ENCODE measurements at regions not wholly inside any gene's neighbourhood (a gene's known extent, or its start where the extent isn't known, plus 50 kb on each side); places are given as distances from the start of the nearest gene placed in this dataset.
A peak's percentile ranks its signal among the peaks of the same experiment; 100 is the strongest.
"Not testable (repeated sequence)": the region's sequence is repeated elsewhere in the genome, so short reads cannot be mapped to it uniquely, and the experiment has no call there.

- WGBS, 3 donors = 54 to 56% (median 56%) methylated on average over 5 of the region's 5 CpGs
- no peaks in the 10 kb centered on the region for H3K9me3 ChIP-seq (ENCODE audit: control insufficient read depth in 2 of 2, insufficient read depth in 1 of 2, low read depth in 1 of 2, low read length in 1 of 2)
- FAIRE-seq = no peak
- peak in 1 of 2 donors; percentile 52 for DNase-seq
- H3K4me3 ChIP-seq (ENCODE audit: low read depth in 1 of 3, low read length in 3 of 3) = no peak overlapping the region
- H3K36me3 ChIP-seq (ENCODE audit: control insufficient read depth in 3 of 3, insufficient read depth in 2 of 3, low read depth in 1 of 3, low read length in 3 of 3) = no peaks in the 10 kb centered on the region
- H3K4me1 ChIP-seq (ENCODE audit: control insufficient read depth in 3 of 3, insufficient read depth in 2 of 3, low read depth in 1 of 3, low read length in 2 of 3) = no peaks in the 10 kb centered on the region
- no peaks in the 10 kb centered on the region for H3K27me3 ChIP-seq (ENCODE audit: control insufficient read depth in 3 of 3, insufficient read depth in 3 of 3, low read length in 3 of 3)
- H3K27ac ChIP-seq (ENCODE audit: low read depth in 1 of 3, low read length in 2 of 3) = no peak overlapping the region
These were observed 171.1 kb downstream of the URI1 start for GRCh38 chr19:30113186-30113585.

DNA sequence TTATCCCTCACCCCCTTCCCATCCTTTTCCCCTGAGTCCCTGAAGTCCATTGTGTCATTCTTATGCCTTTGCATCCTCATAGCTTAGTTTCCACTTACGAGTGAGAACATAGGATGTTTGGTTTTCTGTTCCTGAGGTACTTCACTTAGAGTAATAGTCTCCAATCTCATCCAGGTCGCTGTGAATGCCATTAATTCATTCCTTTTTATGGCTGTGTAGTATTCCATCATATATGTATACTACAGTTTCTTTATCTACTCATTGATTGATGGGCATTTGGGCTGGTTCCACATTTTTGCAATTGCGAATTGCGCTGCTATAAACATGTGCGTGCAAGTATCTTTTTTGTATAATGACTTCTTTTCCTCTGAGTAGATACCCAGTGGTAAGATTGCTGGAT, 172.1 kb downstream of the URI1 start:
- H3K9me3 ChIP-seq (ENCODE audit: control insufficient read depth in 2 of 2, insufficient read depth in 1 of 2, low read depth in 1 of 2, low read length in 1 of 2); H3K4me1 ChIP-seq (ENCODE audit: control insufficient read depth in 3 of 3, insufficient read depth in 2 of 3, low read depth in 1 of 3, low read length in 2 of 3); H3K36me3 ChIP-seq (ENCODE audit: control insufficient read depth in 3 of 3, insufficient read depth in 2 of 3, low read depth in 1 of 3, low read length in 3 of 3); H3K27ac ChIP-seq (ENCODE audit: low read depth in 1 of 3, low read length in 2 of 3); H3K27me3 ChIP-seq (ENCODE audit: control insufficient read depth in 3 of 3, insufficient read depth in 3 of 3, low read length in 3 of 3); FAIRE-seq; DNase-seq; H3K4me3 ChIP-seq (ENCODE audit: low read depth in 1 of 3, low read length in 3 of 3): not testable (repeated sequence)
- WGBS, 3 donors = 71 to 83% (median 74%) methylated on average over 5 of the region's 5 CpGs

DNA sequence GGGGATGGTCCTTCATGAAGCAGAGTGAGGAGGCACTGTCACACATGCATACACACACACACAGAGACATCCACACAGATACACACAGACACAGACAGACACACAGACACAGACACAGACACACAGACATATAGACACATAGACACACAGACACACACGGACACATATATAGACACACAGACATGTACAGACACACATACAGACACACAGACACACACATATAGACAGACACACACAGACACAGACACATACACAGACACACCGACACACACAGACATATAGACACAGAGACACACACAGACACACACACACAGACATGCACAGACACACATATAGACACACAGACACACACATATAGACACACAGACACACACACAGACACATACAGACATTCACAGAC, 173.9 kb downstream of the URI1 start:
- H3K27me3 ChIP-seq (ENCODE audit: control insufficient read depth in 3 of 3, insufficient read depth in 3 of 3, low read length in 3 of 3) = peaks cover 0 to 3% (median 0%) of the 10 kb centered on the region in 3 donors
- WGBS, 3 donors = 88 to 97% (median 96%) methylated on average over 2 of the region's 2 CpGs
- no peaks in the 10 kb centered on the region for H3K36me3 ChIP-seq (ENCODE audit: control insufficient read depth in 3 of 3, insufficient read depth in 2 of 3, low read depth in 1 of 3, low read length in 3 of 3)
- no peak overlapping the region for H3K4me3 ChIP-seq (ENCODE audit: low read depth in 1 of 3, low read length in 3 of 3)
- DNase-seq = no peak
- H3K9me3 ChIP-seq (ENCODE audit: control insufficient read depth in 2 of 2, insufficient read depth in 1 of 2, low read depth in 1 of 2, low read length in 1 of 2) = no peaks in the 10 kb centered on the region
- H3K27ac ChIP-seq (ENCODE audit: low read depth in 1 of 3, low read length in 2 of 3) = no peak overlapping the region
- FAIRE-seq = no peak
- H3K4me1 ChIP-seq (ENCODE audit: control insufficient read depth in 3 of 3, insufficient read depth in 2 of 3, low read depth in 1 of 3, low read length in 2 of 3) = no peaks in the 10 kb centered on the region

- DNase-seq = no peak
- Histone ChIP-seq H3K36me3 (ENCODE audit: control insufficient read depth in 3 of 3, insufficient read depth in 2 of 3, low read depth in 1 of 3, low read length in 3 of 3) (no peaks in the 10 kb centered on the region), H3K4me3 (ENCODE audit: low read depth in 1 of 3, low read length in 3 of 3) (no peak overlapping the region), H3K27ac (ENCODE audit: low read depth in 1 of 3, low read length in 2 of 3) (no peak overlapping the region), H3K9me3 (ENCODE audit: control insufficient read depth in 2 of 2, insufficient read depth in 1 of 2, low read depth in 1 of 2, low read length in 1 of 2) (no peaks in the 10 kb centered on the region), H3K27me3 (ENCODE audit: control insufficient read depth in 3 of 3, insufficient read depth in 3 of 3, low read length in 3 of 3) (peaks cover 0 to 3% (median 0%) of the 10 kb centered on the region in 3 donors), H3K4me1 (ENCODE audit: control insufficient read depth in 3 of 3, insufficient read depth in 2 of 3, low read depth in 1 of 3, low read length in 2 of 3) (no peaks in the 10 kb centered on the region)
- FAIRE-seq = no peak
These were observed 174.5 kb downstream of the URI1 start for GRCh38 chr19:30116530-30116929.

DNA sequence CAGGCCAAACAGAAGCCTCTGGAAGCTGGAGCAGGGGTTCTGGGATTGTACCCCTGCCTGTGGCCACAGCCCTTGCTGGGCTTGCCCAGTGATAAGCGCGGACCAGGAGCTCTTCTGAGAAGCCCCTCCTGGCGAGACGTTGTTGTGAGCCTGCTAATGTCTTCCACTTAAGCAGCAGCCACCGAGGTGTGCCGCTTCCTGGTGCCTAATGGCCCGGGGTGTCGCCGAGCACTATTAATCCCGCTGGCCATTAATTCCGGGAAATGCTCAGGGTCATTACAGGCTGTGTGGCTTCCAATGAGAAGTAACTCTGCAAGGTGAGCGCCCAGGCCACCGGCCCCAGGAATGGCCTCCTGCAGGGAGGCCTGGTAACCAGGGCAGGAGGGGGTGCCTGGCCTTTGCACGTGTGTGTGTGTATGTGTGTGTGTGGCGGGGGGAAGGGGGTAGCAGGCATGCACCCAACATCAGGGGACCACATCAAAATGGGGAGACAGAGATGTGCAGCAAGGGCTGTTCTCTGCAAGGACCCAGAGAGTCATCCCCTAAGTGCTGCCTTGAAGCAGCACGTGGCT, 175.0 kb downstream of the URI1 start:
- FAIRE-seq (no peak), DNase-seq (no peak)
- Histone ChIP-seq H3K4me1 (ENCODE audit: control insufficient read depth in 3 of 3, insufficient read depth in 2 of 3, low read depth in 1 of 3, low read length in 2 of 3) (no peaks in the 10 kb centered on the region), H3K36me3 (ENCODE audit: control insufficient read depth in 3 of 3, insufficient read depth in 2 of 3, low read depth in 1 of 3, low read length in 3 of 3) (no peaks in the 10 kb centered on the region), H3K27ac (ENCODE audit: low read depth in 1 of 3, low read length in 2 of 3) (no peak overlapping the region), H3K27me3 (ENCODE audit: control insufficient read depth in 3 of 3, insufficient read depth in 3 of 3, low read length in 3 of 3) (peaks cover 0 to 3% (median 0%) of the 10 kb centered on the region in 3 donors), H3K4me3 (ENCODE audit: low read depth in 1 of 3, low read length in 3 of 3) (no peak overlapping the region), H3K9me3 (ENCODE audit: control insufficient read depth in 2 of 2, insufficient read depth in 1 of 2, low read depth in 1 of 2, low read length in 1 of 2) (no peaks in the 10 kb centered on the region)
- WGBS, 3 donors = 64 to 67% (median 66%) methylated on average over 16 of the region's 16 CpGs

GRCh38 chr19:30117636-30118145, 175.7 kb downstream of the URI1 start:
- H3K36me3 ChIP-seq (ENCODE audit: control insufficient read depth in 3 of 3, insufficient read depth in 2 of 3, low read depth in 1 of 3, low read length in 3 of 3) = no peaks in the 10 kb centered on the region
- H3K4me1 ChIP-seq (ENCODE audit: control insufficient read depth in 3 of 3, insufficient read depth in 2 of 3, low read depth in 1 of 3, low read length in 2 of 3) = no peaks in the 10 kb centered on the region
- H3K4me3 ChIP-seq (ENCODE audit: low read depth in 1 of 3, low read length in 3 of 3) = no peak overlapping the region
- H3K27ac ChIP-seq (ENCODE audit: low read depth in 1 of 3, low read length in 2 of 3) = no peak overlapping the region
- FAIRE-seq (no peak), DNase-seq (no peak)
- 84 to 93% (median 85%) methylated on average over 10 to 12 of the region's 12 CpGs for WGBS, 3 donors
- H3K9me3 ChIP-seq (ENCODE audit: control insufficient read depth in 2 of 2, insufficient read depth in 1 of 2, low read depth in 1 of 2, low read length in 1 of 2) = no peaks in the 10 kb centered on the region
- H3K27me3 ChIP-seq (ENCODE audit: control insufficient read depth in 3 of 3, insufficient read depth in 3 of 3, low read length in 3 of 3) = peaks cover 0 to 3% (median 0%) of the 10 kb centered on the region in 3 donors

GRCh38 chr19:30118221-30118620, 176.2 kb downstream of the URI1 start:
- DNase-seq (no peak), FAIRE-seq (no peak)
- Histone ChIP-seq H3K27ac (ENCODE audit: low read depth in 1 of 3, low read length in 2 of 3) (no peak overlapping the region), H3K4me1 (ENCODE audit: control insufficient read depth in 3 of 3, insufficient read depth in 2 of 3, low read depth in 1 of 3, low read length in 2 of 3) (no peaks in the 10 kb centered on the region), H3K4me3 (ENCODE audit: low read depth in 1 of 3, low read length in 3 of 3) (no peak overlapping the region), H3K36me3 (ENCODE audit: control insufficient read depth in 3 of 3, insufficient read depth in 2 of 3, low read depth in 1 of 3, low read length in 3 of 3) (no peaks in the 10 kb centered on the region), H3K9me3 (ENCODE audit: control insufficient read depth in 2 of 2, insufficient read depth in 1 of 2, low read depth in 1 of 2, low read length in 1 of 2) (no peaks in the 10 kb centered on the region), H3K27me3 (ENCODE audit: control insufficient read depth in 3 of 3, insufficient read depth in 3 of 3, low read length in 3 of 3) (peaks cover 0 to 3% (median 0%) of the 10 kb centered on the region in 3 donors)
- WGBS, 3 donors = 84 to 88% (median 86%) methylated on average over 11 of the region's 11 CpGs

DNA sequence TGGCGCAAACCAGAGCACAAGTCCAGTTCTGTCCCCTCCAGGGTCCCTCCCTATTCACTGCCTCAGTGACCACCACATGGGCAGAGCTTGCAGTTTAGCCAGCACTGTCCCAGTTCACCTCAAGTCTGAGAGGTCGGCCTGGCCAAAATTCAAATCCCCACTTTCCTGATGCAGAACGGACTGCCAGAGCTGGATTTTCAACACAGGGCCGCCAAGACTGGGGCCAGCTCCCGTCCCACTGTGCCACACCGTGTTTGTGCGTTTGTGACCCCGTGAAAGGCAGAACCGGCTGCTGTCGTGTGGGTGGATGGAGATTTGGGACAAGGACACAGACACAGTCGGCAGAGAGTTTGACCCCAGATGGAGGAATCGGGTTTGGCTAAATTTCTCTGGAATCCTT, 176.7 kb downstream of the URI1 start:
- Histone ChIP-seq H3K36me3 (ENCODE audit: control insufficient read depth in 3 of 3, insufficient read depth in 2 of 3, low read depth in 1 of 3, low read length in 3 of 3) (no peaks in the 10 kb centered on the region), H3K4me1 (ENCODE audit: control insufficient read depth in 3 of 3, insufficient read depth in 2 of 3, low read depth in 1 of 3, low read length in 2 of 3) (no peaks in the 10 kb centered on the region), H3K4me3 (ENCODE audit: low read depth in 1 of 3, low read length in 3 of 3) (no peak overlapping the region), H3K27ac (ENCODE audit: low read depth in 1 of 3, low read length in 2 of 3) (no peak overlapping the region), H3K27me3 (ENCODE audit: control insufficient read depth in 3 of 3, insufficient read depth in 3 of 3, low read length in 3 of 3) (peaks cover 0 to 3% (median 0%) of the 10 kb centered on the region in 3 donors), H3K9me3 (ENCODE audit: control insufficient read depth in 2 of 2, insufficient read depth in 1 of 2, low read depth in 1 of 2, low read length in 1 of 2) (no peaks in the 10 kb centered on the region)
- 69 to 77% (median 76%) methylated on average over 12 of the region's 12 CpGs for WGBS, 3 donors
- FAIRE-seq = no peak
- DNase-seq = no peak

All from small intestine (tissue), 7 donors.